ENCODE measurements at regions not wholly inside any gene's neighbourhood (a gene's known extent, or its start where the extent isn't known, plus 50 kb on each side); places are given as distances from the start of the nearest gene placed in this dataset.

GRCh38 chr2:104056451-104056850 is 797.5 kb upstream of the POU3F3 start (continued):
- TF ChIP-seq TAF1 (IDR thresholded peaks at IDR 0.05; ENCODE audit: low read depth, low read length) (no peak), BACH1 (IDR thresholded peaks at IDR 0.05; ENCODE audit: low read length) (no peak), SP4 (IDR thresholded peaks at IDR 0.05; ENCODE audit: low read length) (no peak), CHD1 (IDR thresholded peaks at IDR 0.05; ENCODE audit: low read depth, low read length) (no peak), FOSL1 (IDR thresholded peaks at IDR 0.05; ENCODE audit: insufficient read depth, low read depth, low read length) (no peak), SRF (IDR thresholded peaks at IDR 0.05; ENCODE audit: low read depth, low read length) (no peak)

All from H1 (cell line).